ENCODE measurements at regions not wholly inside any gene's neighbourhood (a gene's known extent, or its start where the extent isn't known, plus 50 kb on each side); places are given as distances from the start of the nearest gene placed in this dataset.

DNA sequence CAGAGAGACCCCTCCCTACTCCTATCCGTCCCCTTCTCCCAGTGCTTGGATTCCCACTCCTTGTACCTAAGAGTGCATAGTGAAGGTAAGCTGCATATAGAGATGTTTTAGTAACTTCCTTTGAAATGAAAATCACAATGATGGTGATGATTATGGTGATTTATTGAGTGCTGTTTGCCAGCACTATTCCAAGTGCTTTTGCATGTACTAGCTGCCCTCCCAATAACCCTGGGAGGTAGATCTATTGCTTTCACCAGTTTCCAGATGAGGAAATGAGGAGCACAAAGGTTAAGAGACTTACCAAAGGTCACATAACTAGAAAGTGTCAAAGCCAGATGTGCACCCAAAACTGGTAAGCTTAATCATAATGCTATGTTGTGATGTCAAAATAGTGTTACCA, 80.4 kb upstream of the NEUROD6 start:
- TF ChIP-seq CTCF (IDR thresholded peaks at IDR 0.05; ENCODE audit: insufficient read depth, low read length, poor library complexity, severe bottlenecking), result no peak
- TF ChIP-seq EZH2phosphoT487 (conservative IDR thresholded peaks at IDR 0.05; ENCODE audit: low read length), result no peak
